ACC112 (cell line): ENCODE measurements at regions not wholly inside any gene's neighbourhood (a gene's known extent, or its start where the extent isn't known, plus 50 kb on each side); places are given as distances from the start of the nearest gene placed in this dataset.

Experiments used
- H2AFZ ChIP-seq: fragments of 200-600 bp; sonication (generic); one replicate; pipeline ENCODE4 v1.6.0; 2017; ENCODE audit warnings: antibody characterized with exemption, low read length; ENCODE audit not compliant: unreplicated experiment
- H3K27ac ChIP-seq: fragments of 200-600 bp; sonication (generic); 2 replicates; pipeline ENCODE4 v1.5.1; 2014; ENCODE audit warnings: low read depth, mild to moderate bottlenecking, antibody characterized with exemption, low read length, moderate library complexity
- H3K27me3 ChIP-seq: fragments of 200-600 bp; sonication (generic); 2 replicates; pipeline ENCODE4 v1.6.1; 2014; ENCODE audit warnings: mild to moderate bottlenecking, antibody characterized with exemption, low read length, moderate library complexity, mixed read lengths; ENCODE audit not compliant: insufficient read depth
- H3K36me3 ChIP-seq: fragments of 200-600 bp; sonication (generic); 2 replicates; pipeline ENCODE4 v1.6.1; 2016; ENCODE audit warnings: mild to moderate bottlenecking, antibody characterized with exemption, low read length, moderate library complexity, mixed read lengths; ENCODE audit not compliant: insufficient read depth
- H3K4me1 ChIP-seq: fragments of 200-600 bp; sonication (generic); one replicate; pipeline ENCODE4 v1.6.1; 2016; ENCODE audit warnings: low read length, mixed read lengths; ENCODE audit not compliant: insufficient read depth, unreplicated experiment, control insufficient read depth
- H3K4me3 ChIP-seq: fragments of 200-600 bp; sonication (generic); 2 replicates; pipeline ENCODE4 v1.5.1; 2014; ENCODE audit warnings: mild to moderate bottlenecking, low read depth, low read length
- H3K79me2 ChIP-seq: fragments of 200-600 bp; sonication (generic); one replicate; pipeline ENCODE4 v1.6.0; 2016; ENCODE audit warnings: low read length; ENCODE audit not compliant: control insufficient read depth, unreplicated experiment, insufficient read depth

DNA sequence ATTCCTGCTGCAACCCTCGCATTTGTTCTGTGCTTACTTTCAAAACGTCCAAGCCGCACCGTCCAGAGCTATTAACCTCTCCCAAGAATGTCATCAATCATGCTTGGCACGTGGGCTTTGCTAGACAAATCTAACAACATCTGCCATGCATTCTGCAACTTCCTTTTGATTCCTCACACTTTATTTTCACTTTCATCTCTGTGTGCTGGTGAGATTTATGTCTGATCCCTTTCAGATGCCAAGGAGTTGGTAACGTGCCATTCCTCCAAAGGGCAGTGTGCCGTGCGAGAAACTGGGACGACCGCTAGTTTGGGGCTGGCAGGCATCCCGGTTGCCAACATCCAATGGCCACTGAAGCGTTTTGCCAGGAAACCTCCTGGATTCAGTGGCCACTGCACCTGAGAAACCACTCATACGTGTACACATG, 230.0 kb upstream of the PARD3B start:
- H2AFZ ChIP-seq = no peak overlapping the region
- H3K4me1 ChIP-seq = no peaks in the 10 kb centered on the region
- no peak overlapping the region for H3K4me3 ChIP-seq
- no peaks in the 10 kb centered on the region for H3K27me3 ChIP-seq
- H3K36me3 ChIP-seq = no peaks in the 10 kb centered on the region
- no peak overlapping the region for H3K27ac ChIP-seq
- H3K79me2 ChIP-seq = no peaks in the 10 kb centered on the region

DNA sequence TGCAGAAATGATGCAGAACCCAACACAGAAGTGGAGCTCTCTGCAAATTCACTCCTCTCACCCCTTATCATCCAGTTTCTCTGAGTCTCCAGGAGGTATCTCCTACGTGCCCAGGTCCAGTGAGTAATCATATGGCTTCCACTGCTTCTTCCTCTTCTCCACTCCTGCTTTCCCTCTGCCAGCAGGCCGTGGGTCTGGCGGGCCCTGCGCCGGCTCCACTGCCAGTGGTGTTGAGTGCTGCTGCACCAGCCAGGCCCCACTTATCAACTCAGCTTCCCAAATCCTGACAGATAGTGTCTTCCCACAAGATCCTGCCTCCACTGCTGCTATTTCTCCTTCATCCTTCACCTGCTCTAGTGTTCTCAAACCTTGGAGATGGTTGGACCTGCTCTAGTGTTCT, 227.6 kb upstream of the PARD3B start:
- H3K27ac ChIP-seq = no peak overlapping the region
- H3K79me2 ChIP-seq = no peaks in the 10 kb centered on the region
- H3K4me3 ChIP-seq = no peak overlapping the region
- no peaks in the 10 kb centered on the region for H3K36me3 ChIP-seq
- peaks cover 11% of the 10 kb centered on the region for H3K4me1 ChIP-seq
- no peaks in the 10 kb centered on the region for H3K27me3 ChIP-seq
- H2AFZ ChIP-seq = no peak overlapping the region

DNA sequence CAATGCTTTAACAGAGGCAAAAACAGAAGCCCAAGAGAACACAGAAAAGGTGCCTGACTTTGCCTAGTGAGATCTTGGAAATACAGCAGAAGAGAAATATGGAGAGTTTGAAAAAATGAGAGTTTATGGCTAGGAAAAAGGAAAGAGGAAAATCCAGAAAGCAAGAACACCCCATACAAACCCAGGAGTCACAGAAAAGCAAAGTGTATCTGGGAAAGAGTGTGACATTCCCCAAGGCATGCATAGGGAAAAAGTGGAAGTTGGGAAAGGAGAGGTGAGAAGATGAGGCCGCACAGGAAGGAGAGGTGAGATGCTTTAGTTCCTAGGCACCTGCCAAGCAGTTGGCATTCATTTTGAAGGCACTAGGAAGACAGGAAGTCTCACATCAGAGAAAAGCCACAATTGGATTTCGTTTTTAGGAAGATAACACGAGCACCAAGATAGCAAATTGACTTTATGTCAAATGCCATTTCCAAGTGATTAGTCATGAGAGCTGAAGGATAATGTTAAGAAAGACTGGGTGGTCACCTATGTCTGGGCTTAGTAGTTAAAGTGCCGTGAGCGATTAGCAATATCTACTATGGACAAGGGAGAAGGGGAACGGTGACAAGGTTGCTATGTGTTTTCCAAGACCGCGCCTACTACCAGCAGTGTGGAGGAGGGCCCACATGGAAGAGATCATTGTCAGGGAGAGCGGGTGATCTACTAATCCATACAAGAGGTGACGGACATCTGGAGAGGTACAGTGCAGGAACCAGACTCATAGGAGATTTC, 224.1 kb upstream of the PARD3B start:
- peaks cover 11% of the 10 kb centered on the region for H3K4me1 ChIP-seq
- peak overlapping the region; percentile 24; the same call in 1 of the 2 replicates for H3K27ac ChIP-seq
- no peak overlapping the region for H3K4me3 ChIP-seq
- H3K27me3 ChIP-seq = no peaks in the 10 kb centered on the region
- H3K36me3 ChIP-seq = no peaks in the 10 kb centered on the region
- H2AFZ ChIP-seq = peak overlapping the region; percentile 4
- no peaks in the 10 kb centered on the region for H3K79me2 ChIP-seq

DNA sequence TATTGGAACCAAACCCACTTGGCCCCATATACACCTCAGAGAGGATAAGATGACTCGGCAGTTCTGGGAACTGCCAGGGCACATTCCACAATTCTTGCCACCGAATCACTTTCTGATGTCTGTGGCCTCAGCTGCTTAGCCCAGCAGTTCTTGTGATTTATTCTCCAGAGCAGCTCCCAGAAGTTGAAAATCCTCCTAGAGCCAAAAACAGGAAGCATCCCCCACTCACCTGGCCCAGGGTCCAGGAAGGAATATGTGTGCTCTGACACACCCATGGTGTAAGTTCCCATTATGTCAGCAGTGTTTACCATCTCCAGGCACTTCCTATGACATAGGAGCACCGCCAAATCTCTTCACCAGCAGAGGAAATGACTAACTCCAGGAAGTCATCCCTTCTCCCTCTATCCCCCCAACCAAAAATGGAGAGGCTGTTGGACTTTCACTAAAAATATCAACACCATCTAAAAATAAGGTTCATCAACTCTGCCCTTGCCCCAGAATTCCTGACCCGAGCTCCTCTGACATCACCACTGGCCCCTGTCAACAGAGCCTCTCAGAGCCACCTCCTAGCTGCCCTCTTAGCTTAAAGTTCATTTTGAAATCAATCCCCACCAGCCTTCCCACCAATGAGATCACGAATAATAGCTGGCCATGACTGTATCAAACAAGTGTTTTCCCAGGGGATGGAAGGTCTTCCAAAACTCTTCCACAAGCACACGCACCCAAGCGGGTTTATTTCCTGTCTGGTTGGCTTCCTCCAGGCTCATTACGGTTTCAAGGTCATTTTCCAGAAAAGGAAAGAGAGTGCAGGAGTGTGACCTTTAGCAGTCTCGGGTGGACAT, 223.1 kb upstream of the PARD3B start:
- Histone ChIP-seq H2AFZ (peak overlapping the region; percentile 4), H3K36me3 (no peaks in the 10 kb centered on the region), H3K4me1 (peaks cover 15% of the 10 kb centered on the region), H3K4me3 (no peak overlapping the region), H3K27ac (peak overlapping the region; percentile 24; the same call in 1 of the 2 replicates), H3K27me3 (no peaks in the 10 kb centered on the region), H3K79me2 (no peaks in the 10 kb centered on the region)

DNA sequence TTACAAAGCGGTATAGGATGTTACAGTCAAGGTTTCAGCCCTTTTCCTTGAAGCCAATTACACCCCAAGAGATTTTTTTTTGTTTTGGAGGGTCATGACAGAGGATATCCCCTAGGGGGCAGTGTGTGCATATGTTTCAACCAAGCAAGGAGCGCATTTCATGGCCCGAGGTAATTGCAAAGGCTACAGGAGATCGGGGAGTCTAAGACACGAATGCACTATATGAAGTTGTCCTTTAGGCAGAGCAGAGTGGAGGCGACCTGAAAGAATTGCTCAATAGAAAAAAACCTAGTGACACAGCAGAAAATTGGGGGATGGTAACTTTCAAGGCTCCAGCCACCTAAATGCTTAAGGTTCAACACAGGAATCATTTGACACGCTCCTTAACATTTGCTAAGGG, 219.8 kb upstream of the PARD3B start:
- Histone ChIP-seq H2AFZ (no peak overlapping the region), H3K27ac (no peak overlapping the region), H3K79me2 (no peaks in the 10 kb centered on the region), H3K27me3 (no peaks in the 10 kb centered on the region), H3K4me1 (peaks cover 15% of the 10 kb centered on the region), H3K36me3 (no peaks in the 10 kb centered on the region), H3K4me3 (no peak overlapping the region)

DNA sequence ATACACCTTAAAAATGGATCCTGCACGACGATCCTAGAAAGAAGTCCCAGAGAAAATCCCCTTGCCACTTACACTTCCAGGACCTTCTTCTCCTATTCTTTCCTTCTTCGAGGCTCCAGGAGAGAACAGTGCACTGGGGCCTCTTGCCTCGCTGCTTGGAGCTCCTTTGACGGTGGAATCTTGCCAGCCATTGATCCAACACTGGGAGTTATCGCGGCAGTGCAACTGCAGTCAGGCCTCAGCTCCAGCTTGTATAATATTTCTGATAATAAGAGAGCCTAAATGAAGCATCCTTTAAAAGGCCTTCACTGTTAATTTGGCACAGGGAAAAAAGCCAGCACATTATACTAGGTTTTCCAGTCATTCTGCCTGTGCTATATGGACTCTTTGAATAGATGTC, 216.9 kb upstream of the PARD3B start:
- Histone ChIP-seq H3K27me3 (no peaks in the 10 kb centered on the region), H3K79me2 (no peaks in the 10 kb centered on the region), H3K4me3 (no peak overlapping the region), H3K27ac (no peak overlapping the region), H3K36me3 (no peaks in the 10 kb centered on the region), H3K4me1 (peaks cover 4% of the 10 kb centered on the region), H2AFZ (no peak overlapping the region)

DNA sequence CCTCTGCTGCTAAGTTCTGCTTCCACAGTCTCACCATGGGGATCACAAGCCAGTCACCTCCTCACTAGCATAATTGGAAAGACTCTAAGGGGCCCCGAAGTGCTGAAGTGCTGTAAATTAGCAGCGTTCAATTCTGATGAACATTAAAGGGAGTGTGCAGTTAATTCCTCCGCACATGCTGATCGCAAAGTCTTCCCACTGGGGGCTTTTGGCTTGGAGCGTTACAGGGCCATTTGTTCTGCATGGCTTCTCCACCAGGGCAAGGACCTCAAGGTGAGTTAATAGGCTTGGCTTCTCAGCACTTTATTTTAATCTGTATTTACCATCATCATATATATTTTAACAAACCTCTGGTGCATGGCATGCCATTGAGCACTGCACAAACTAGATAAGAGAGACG, 216.3 kb upstream of the PARD3B start:
- no peak overlapping the region for H2AFZ ChIP-seq
- no peaks in the 10 kb centered on the region for H3K36me3 ChIP-seq
- H3K79me2 ChIP-seq = no peaks in the 10 kb centered on the region
- no peak overlapping the region for H3K4me3 ChIP-seq
- no peaks in the 10 kb centered on the region for H3K27me3 ChIP-seq
- peaks cover 4% of the 10 kb centered on the region for H3K4me1 ChIP-seq
- H3K27ac ChIP-seq = no peak overlapping the region

DNA sequence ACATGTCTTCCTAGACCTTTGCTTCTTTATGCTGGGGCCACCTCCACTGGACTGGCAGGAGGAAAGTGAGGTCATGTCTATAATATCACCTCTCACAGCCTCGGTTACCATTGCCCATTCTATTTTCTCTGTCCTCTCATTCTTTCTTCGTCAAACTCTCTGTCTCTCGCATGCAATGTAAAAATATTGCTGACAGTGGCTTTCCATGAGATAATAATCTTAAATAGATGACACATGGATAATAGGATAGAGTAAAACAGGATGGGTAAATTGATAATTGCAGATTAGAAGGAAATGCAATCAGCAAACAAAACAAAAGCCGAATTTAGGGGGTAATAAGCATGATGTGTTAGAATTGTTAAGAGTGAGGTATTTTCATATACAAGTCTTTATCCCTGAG, 215.7 kb upstream of the PARD3B start:
- Histone ChIP-seq H3K79me2 (no peaks in the 10 kb centered on the region), H3K4me1 (peaks cover 4% of the 10 kb centered on the region), H3K36me3 (no peaks in the 10 kb centered on the region), H3K27me3 (no peaks in the 10 kb centered on the region), H2AFZ (no peak overlapping the region), H3K27ac (no peak overlapping the region), H3K4me3 (no peak overlapping the region)

DNA sequence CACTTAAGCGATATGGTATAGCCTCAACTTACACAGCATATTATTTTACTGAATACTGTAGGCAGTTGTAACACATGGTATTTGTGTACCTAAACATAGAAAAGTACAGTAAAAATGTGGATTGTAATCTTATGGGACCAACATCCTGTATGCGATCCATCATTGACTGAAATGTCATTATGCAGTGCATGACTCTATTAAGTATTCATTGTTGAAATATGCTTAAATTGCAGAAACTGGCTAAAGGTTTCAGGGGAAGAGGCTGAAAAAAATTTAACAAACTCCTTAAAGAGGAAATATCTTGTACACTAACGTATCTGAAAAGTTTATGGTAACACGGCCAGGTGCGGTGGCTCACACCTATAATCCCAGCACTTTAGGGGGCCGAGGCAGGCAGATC, 214.1 kb upstream of the PARD3B start:
- Histone ChIP-seq H2AFZ (no peak overlapping the region), H3K79me2 (no peaks in the 10 kb centered on the region), H3K27ac (no peak overlapping the region), H3K4me3 (no peak overlapping the region), H3K36me3 (no peaks in the 10 kb centered on the region), H3K4me1 (peaks cover 4% of the 10 kb centered on the region), H3K27me3 (no peaks in the 10 kb centered on the region)

DNA sequence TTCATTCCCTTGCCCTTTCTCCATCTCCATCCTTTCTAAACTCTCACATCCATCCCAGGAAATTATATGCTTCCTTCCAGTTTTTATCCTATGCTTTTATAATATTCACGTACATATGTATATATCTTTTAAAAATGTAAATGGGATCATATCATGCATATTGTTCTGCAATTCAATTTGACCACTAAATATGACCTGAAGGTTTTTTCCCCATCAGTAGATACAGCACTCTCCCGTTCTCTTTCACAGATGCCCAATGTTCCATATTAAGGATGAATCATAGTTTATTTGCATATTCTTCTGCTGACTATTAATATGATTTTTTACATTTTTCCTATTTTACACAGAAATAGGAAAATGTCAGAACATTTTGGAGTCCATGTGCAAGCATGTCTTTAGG, 213.3 kb upstream of the PARD3B start:
- Histone ChIP-seq H3K79me2 (no peaks in the 10 kb centered on the region), H3K36me3 (no peaks in the 10 kb centered on the region), H2AFZ (no peak overlapping the region), H3K4me1 (no peaks in the 10 kb centered on the region), H3K27me3 (no peaks in the 10 kb centered on the region), H3K4me3 (no peak overlapping the region), H3K27ac (no peak overlapping the region)

DNA sequence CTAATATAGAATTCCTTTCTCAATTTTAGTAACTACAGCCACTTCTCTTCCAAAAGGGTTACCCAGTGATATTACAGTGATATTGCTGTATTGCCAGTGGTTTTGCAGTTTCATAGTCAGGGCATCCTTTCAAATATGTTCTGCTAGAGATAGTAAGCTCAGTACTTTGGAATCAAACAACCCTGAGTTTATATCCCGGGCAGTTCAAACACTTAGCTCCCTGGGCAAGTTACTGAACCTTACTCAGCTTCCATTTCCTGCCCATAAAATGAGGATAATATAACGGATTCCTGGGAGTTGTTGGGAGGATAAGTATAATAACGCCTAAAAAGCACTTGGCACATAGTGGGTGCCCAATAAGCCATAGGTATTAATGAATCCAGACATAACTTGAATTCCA, 212.6 kb upstream of the PARD3B start:
- H3K4me1 ChIP-seq = no peaks in the 10 kb centered on the region
- H3K79me2 ChIP-seq = no peaks in the 10 kb centered on the region
- no peaks in the 10 kb centered on the region for H3K27me3 ChIP-seq
- no peak overlapping the region for H3K4me3 ChIP-seq
- no peak overlapping the region for H2AFZ ChIP-seq
- no peak overlapping the region for H3K27ac ChIP-seq
- no peaks in the 10 kb centered on the region for H3K36me3 ChIP-seq
